H1 (cell line): ENCODE measurements at regions not wholly inside any gene's neighbourhood (a gene's known extent, or its start where the extent isn't known, plus 50 kb on each side); places are given as distances from the start of the nearest gene placed in this dataset.

ENCODE experiments used
- ZNF274 ChIP-seq: IDR thresholded peaks from 2 replicates; pipeline ENCODE4 v1.7.0; 2012; ENCODE audit warnings: low read length, borderline replicate concordance; ENCODE audit errors: extremely low read depth
- TF ChIP-seq, protein P1 (sequence below): IDR thresholded peaks from 2 replicates; pipeline ENCODE4 v1.6.1; 2012; ENCODE audit warnings: low read length, inconsistent platforms

DNA sequence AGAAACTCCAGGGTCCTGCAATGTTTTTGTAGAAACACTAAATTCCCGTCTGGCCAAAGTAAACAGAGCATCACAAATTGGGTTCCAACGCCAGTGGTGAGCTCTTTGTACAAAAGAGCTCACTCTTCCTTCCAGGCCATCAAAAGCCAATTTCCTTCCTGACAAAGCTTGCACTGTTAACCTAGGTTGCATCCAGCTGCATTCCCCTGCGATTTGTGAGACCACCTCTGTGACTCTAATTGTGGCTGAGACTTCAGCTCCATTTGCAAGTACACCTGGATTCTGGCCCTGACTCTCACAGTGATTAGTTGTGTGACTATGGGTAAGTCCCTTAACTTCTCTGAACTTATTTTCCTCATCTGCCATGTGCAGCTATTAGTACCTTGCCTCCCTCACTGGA lies 212.5 kb upstream of the CXorf66 start (continued):
- TF ChIP-seq, protein P1, sequence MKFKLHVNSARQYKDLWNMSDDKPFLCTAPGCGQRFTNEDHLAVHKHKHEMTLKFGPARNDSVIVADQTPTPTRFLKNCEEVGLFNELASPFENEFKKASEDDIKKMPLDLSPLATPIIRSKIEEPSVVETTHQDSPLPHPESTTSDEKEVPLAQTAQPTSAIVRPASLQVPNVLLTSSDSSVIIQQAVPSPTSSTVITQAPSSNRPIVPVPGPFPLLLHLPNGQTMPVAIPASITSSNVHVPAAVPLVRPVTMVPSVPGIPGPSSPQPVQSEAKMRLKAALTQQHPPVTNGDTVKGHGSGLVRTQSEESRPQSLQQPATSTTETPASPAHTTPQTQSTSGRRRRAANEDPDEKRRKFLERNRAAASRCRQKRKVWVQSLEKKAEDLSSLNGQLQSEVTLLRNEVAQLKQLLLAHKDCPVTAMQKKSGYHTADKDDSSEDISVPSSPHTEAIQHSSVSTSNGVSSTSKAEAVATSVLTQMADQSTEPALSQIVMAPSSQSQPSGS = no peak
- TF ChIP-seq ZNF274 = no peak
- TF ChIP-seq, all 59 proteins: peak for 0
